Activated CD8-positive, alpha-beta memory T cell treated with anti-CD3 and anti-CD28 coated beads for 36 hours (primary cell): ENCODE measurements at regions not wholly inside any gene's neighbourhood (a gene's known extent, or its start where the extent isn't known, plus 50 kb on each side); places are given as distances from the start of the nearest gene placed in this dataset.
"Not testable (repeated sequence)": the region's sequence is repeated elsewhere in the genome, so short reads cannot be mapped to it uniquely, and the experiment has no call there.

Source experiments
- CTCF ChIA-PET: fragments of 350-600 bp; sonication (Branson Sonifier 250); formaldehyde crosslinking; loops from one replicate; lab custom pipeline; 2021; ENCODE audit warnings: antibody characterized with exemption; lab: Charles Lee
- POLR2A ChIA-PET: fragments of 350-600 bp; sonication (Branson Sonifier 250); formaldehyde crosslinking; loops from one replicate; lab custom pipeline; 2021; ENCODE audit warnings: antibody characterized with exemption; lab: Charles Lee

DNA sequence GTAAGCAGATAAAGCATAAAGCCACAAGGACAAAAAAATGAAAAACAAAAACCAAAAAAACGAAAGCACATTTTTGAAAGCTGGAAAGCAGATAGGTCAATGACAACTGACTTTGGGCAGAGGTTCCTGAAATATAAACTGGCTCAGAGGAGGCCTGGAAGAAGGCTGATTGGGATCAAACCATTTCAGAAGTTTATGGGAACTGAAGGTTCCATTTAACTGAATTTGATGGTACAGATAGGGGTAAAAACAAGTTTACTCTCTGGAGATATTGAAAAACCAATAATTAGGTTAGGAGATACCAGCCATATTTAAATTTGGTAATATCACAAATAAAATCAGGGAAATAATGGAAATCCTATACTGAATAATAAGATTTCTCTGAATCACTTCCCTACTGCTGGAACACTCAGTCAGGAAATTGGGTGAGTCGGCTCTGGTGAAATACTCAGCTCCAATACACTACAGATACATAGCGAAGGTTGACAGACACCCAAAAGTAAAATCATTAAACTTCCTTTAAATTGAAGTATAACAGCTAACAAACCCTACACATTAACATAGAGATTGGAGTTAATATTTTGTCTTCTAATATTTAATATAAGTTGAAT is 1584.3 kb downstream of the STIM2 start:
- ChIA-PET POLR2A (no interaction called here), CTCF (no interaction called here)

DNA sequence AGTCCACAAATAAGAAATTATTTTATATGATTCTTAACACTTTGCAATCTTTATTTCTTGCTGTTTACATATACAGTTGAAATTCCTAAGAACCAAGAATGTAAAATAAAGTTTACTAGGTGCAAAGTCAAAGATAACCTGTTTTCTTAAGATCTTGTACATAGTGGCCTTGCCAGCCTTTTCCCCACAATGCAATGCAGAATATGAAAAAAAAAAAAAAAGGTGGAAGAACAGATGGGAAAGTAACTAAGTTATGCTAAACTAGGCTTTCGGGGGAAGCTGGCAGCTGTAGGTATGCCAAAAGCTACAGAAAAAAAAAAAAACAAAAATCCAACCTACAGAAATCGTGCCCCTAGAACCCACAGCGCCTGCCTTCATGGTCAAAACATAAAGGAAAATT is 1588.4 kb downstream of the STIM2 start:
- ChIA-PET CTCF (interaction anchor here (0.6 kb wide), 1 partner anchor 18 kb away, joined by 3 read pairs; no protein-coding TSS in a partner anchor), POLR2A (no interaction called here)

DNA sequence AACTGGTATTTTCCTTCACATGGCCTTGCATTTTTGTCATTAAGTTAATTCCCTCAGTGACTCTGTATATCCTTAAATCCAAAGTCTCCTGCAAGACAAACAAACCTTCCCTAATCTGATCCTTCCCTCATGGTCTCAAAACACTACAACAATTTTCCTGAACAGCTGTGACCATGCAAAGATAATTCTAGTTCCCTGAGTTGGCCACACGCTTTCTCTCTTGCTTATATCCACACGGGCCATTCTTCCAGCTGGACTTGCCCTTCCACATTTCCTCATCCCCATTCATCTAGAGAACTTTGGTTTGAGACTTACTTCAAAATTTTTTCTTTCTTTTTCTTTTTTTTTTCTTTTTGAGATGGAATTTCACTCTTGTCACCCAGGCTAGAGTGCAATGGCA is 1590.7 kb downstream of the STIM2 start:
- ChIA-PET CTCF (no interaction called here), POLR2A (no interaction called here)

DNA sequence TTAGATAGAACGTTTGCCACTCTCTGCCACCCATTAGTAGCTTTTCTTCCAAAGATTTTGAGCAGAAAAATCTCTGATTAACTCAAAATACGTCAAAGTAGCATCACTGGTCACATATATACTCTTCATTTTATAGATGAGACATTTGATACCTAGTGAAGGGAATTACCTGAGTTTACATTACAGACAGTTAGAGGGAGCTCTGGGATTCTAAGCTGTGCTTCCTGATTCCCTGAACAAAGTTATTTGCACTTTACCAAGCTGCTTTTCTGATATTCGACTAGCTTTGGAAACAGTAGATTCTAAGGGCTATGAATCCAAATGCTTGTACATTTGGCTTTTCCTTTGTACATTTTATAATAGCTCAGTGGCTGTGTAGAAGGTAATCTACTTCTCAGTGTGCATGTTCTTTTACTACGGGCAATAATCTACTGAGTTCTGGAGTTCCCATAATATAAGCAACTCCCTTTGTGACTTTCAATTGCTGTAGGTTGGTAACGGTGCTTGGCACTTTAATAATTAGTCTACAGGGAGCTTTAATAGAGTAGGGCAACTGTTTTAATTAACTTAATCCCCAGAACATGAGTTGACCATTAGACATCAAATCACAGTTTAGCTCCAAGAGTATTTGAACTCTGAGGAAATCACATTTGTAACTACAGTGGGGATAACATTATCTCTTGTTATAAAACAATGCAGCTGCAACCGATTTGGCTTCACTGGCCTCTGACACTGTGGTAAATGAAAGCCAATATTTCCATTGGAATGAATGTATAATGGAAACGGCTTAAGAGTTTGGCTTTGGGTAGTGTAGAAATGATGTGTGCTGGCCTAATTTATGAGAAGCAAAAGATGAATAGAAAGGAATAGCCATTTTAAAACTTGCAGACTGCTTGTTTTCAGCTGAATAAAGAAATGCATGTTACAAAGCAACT is 1602.4 kb downstream of the STIM2 start:
- ChIA-PET CTCF (no interaction called here), POLR2A (no interaction called here)

DNA sequence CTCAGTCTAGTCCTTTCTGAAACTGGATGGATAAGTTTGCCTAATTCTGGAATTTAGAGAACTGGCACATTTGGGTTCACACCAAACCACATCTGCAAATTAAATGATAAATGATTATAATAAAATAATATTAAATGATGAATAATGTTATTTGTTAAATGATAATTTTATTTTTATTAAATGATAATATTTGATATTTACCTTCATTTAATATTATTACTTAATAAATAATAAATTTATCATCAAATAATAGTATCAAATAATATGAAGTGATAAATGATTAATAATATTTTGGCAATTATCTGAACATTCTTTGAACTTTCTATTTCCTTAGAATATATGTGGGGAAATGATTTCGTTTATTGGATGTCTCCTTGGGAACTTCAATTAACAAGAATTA is 1604.2 kb downstream of the STIM2 start:
- CTCF ChIA-PET, result no interaction called here
- POLR2A ChIA-PET, result no interaction called here

DNA sequence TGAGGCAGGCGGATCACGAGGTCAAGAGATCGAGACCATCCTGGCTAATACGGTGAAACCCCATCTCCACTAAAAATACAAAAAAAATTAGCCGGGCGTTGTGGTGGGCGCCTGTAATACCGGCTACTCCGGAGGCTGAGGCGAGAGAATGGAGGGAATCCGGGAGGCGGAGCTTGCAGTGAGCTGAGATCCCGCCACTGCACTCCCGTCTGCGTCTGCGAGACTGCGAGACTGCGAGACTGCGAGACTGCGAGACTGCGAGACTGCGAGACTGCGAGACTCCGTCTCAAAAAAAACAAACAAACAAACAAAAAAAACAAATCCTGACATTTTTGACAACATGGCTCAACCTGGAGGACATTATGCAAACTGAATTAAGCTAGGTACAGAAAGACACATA is 1606.2 kb downstream of the STIM2 start:
- POLR2A ChIA-PET, result not testable (repeated sequence)
- CTCF ChIA-PET, result interaction anchor here (0.6 kb wide), 1 partner anchor 18 kb away, joined by 3 read pairs; no protein-coding TSS in a partner anchor

DNA sequence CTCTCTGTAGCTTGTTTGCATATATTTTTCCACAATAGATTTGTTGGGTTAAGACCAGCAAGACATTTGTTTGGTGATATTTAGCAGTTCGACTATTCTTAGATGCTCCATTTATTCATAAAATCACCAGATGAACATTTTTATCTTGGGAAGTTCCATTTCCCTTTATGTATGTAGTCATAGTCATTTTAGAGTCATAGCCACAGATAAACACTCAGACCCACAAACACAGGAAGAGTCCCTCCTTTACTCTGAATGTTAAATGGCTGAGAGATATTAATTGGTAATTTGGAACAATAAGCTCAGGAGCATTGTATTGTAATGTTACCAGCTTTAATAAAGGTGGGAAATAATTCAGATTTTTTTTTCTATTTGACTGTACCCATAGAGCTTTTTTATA is 1608.7 kb downstream of the STIM2 start:
- POLR2A ChIA-PET, result no interaction called here
- CTCF ChIA-PET, result no interaction called here

DNA sequence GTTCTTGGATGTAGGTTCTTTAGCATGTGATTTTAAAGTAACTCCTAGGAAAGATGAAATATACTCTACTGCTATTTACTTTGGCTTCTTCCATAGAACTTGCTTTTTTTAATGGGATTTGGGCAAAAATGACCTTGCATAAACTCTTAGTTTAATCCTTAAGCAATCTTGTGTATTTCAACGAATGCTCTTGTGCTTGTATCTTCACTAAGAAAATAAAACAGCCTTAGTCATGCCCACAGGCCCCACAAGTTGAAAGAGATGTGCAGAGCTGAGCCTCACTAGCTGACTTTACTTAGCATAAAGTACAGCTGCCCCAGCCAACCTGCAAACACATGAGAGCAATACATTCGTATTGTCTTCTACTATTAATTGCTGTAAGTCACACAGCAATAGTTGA is 1609.2 kb downstream of the STIM2 start:
- CTCF ChIA-PET, result no interaction called here
- POLR2A ChIA-PET, result no interaction called here

DNA sequence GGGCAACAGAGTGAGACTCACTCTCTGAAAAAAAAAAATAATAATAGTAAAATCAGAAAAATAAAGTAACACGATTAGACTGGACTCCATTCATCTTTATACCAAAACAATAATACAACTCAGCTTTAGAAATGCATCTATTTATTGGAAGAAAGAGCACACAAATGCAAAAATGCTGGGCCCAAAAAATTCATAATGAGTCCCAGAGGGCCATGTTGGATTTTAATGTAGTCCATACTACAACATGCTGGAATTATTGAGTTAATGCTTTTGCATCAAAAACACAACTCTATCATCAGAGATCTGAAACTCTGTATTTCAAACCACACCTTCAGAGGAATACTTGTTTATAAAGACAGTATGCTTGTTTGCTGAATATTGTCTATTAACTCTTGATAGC is 1614.7 kb downstream of the STIM2 start:
- CTCF ChIA-PET, result no interaction called here

DNA sequence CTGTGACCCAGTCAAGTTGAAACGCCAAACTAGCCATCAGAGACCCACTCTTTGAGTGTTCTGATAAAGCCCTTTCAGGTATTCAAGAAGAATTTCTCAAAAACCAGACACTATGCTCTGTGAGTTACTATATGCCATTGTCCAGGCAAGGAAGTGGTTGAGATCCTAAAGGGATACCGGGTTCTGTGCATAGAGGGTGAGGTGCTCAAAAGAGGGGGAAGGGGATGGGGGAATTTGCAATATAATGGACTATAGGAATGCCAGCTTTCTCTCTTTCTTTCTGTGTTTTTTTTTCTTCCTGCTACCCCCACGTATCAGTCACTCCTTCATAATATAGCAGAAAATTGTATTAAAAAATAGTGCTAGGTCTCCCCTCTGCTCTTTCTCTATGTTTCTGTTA is 1619.0 kb downstream of the STIM2 start:
- ChIA-PET POLR2A (no interaction called here), CTCF (no interaction called here)

More for the DNA sequence above, 1614.7 kb downstream of the STIM2 start:
- POLR2A ChIA-PET, result no interaction called here

DNA sequence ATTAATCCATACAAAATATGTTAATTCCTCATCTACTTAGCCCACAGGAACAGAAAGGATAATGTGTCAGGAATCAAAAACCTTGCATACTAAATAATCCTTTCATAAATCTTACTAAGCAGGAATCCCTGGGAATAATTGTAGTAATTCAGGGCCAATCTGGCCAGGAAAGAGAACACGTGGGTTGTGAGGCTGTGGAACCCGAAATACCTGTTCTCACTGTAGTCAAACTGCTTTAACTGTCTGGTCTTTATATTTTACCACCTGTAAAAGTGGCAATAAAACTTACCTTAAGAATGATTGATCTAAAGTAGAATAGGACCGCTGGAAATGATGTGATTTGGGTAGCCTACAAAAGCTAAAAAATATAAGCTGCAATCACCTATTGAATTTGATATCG is 1620.9 kb downstream of the STIM2 start:
- CTCF ChIA-PET, result no interaction called here
- POLR2A ChIA-PET, result no interaction called here

DNA sequence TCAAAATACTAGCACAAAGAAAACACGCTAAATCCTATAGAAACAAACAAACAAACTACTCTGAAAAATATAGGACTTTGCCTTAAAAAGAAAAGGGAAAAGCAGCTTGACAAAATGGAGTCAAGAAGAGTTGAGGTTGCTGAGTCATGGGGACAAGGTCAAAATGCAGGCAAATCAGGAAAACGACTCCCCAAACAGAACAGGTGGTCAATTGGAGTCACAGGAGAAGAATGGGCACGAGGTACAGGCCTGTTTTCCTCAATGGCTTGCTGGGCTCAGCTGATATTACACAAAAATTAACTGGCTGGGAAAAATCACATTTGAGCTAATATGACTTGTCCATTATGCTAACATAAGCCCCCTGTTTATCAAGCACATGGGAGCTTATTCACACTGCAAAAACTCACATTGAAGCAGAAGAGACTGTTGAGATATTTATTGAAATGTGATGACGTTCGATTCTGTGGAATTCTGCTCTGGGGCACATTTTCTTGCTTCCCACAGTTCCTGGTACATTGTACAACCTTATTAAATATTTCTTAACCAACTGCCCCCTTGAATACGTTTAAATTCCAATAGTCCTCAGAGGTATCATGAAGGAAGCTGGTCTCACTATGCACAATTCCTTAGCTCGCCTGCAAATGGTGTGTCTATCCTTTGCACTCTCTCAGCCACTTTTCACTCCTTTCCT is 1622.1 kb downstream of the STIM2 start:
- POLR2A ChIA-PET, result no interaction called here
- CTCF ChIA-PET, result no interaction called here

DNA sequence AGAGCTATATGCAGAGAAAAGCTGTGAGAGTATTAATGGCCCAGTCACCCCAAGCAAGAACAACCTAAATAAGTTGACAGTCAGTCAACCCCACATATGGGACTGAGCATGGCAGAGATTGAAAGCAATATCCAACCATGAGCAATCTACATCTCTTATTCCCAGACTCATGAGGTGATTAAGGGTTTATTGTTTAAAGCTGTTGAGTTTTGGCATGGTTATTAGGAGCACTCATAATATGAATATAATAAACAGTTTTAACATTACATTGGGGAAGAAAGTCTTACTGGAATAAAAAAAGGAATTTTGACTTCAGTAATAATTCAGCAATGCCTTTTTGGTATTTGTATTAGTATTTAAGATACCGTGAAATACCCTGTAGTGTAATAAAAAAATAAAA is 1627.4 kb downstream of the STIM2 start:
- ChIA-PET POLR2A (no interaction called here), CTCF (no interaction called here)

DNA sequence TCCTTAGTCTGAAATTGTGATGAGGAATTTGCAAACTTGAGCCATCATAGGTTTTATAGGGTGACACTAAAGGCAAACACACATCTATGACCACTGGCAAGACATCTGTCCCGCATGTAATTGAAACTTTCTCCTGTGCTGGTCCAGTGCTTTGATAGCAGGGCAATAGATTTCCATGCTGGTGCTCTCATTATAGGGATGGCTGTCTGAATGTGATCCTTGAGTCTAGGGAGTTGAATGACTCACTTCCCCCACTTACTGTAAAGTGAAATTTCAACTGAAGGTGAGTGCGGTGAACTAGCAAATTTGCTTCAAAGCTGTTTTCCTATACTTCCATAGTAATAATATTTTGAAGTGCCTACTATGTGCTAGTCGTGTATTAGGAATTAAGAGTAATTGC is 1630.0 kb downstream of the STIM2 start:
- ChIA-PET CTCF (no interaction called here), POLR2A (no interaction called here)

DNA sequence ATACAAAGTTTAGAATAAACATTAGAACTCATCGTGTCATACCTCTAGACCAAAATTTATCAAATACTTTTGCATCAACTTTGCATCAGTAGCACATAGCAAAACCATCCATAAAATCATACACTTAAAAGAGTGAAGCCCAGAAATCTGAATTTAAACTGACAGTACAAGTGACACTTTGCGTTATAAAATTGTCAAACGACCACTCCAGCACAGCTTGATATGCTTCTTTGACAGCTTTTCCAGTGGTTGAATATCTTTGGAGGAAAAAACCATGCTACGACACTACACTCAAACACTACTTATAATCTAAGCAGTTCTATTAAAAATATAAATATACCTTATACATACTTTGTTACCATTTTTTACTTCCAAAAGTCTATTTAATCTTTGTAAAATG is 1644.4 kb downstream of the STIM2 start:
- CTCF ChIA-PET, result no interaction called here
- POLR2A ChIA-PET, result no interaction called here

DNA sequence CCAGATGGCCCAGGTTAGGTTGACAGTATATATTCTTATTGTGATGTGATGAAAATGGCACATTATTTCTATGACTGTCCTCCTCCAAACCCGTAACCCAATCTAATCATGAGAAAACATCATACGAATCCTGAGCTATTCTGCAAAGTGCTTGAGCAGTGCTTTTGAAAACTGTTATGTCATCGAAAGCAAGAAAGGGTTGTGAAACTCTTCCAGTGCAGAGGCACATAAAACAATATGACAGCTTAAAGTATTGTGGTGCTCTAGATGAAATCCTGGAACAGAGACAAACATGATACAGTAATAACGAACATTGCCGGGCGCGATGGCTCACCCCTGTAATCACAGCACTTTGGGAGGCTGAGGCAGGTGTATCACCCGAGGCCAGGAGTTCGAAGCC is 1648.0 kb downstream of the STIM2 start:
- CTCF ChIA-PET, result no interaction called here
- POLR2A ChIA-PET, result no interaction called here

DNA sequence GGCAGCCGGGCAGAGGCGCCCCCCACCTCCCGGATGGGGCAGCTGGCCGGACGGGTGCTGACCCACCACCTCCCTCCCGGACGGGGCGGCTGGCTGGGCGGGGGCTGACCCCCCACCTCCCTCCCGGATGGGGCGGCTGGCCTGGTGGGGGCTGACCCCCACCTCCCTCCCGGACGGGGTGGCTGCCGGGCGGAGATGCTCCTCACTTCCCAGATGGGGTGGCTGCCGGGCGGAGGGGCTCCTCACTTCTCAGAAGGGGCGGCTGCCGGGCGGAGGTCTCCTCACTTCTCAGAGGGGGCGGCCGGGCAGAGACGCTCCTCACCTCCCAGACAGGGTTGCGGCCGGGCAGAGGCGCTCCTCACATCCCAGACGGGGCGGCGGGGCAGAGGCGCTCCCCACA is 1654.1 kb downstream of the STIM2 start:
- POLR2A ChIA-PET, result not testable (repeated sequence)

DNA sequence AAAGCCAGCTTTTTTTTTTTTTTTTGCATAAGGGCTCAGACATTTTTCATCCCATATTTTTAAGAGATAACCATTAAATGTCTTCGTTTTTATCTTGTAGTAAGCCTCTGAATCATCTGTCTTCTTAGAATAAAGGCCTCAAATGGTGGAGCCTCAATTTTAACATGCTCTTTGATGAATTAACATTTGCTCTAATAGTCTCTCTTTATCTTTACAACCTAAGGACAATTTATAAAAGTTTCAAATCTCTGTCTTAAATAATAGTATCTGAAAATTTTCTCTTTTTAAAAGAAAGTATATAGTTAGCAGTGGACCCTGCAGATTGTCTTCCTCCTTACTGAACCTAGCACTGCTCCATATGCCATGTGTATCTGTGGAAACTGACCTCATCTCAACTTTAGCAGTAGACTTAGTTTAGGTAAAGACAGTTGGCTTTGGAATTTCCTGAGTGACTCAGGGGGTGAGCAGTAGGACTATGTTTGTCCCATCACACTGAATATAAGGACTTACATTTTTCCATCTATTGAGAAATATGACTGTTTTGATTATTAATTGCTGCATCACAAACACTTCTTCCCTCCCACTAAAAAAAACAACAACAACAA is 1658.0 kb downstream of the STIM2 start:
- ChIA-PET CTCF (no interaction called here), POLR2A (no interaction called here)

More for the DNA sequence above, 1654.1 kb downstream of the STIM2 start:
- CTCF ChIA-PET, result not testable (repeated sequence)

DNA sequence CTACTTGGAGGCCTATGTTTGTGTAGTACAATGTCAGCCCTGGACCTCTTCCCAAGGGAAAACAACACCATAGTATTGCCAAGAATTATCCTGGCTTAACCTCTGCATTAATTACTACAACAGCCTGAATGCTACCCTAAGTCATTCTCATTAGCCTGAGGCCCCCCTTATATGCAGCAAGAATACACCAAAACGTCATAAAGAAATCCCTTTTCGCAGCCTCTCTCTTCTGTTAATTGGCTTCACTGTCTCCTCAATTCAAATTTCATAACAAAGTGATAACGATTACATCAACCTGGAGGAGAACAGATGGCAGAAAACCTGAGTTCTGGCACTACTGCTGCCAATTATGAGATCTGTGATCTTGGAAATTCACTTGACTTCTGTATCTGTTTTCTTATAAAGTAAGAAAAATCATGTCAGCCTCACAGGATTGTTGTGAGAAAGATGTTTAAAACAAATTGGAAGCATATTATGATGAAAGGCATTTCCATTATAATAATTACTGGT is 1663.1 kb downstream of the STIM2 start:
- POLR2A ChIA-PET, result no interaction called here
- CTCF ChIA-PET, result no interaction called here

DNA sequence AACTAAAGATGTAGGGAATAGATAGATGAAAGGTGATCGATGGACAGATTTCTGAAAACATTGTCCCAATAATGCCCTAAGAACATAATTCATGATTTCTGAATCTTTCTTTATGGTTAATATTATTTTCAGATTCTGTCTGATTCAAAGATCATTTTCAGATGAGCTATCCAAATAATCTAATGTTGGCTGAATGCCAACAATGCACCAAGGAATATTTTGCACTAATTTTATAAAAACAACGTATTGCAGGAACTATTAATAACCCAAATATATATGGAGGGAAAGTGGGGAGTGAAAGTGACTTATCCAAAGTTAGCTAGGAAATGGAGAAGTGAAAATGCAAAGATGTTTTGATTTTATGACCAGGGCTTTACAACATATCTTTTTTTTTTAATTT is 1675.5 kb downstream of the STIM2 start:
- CTCF ChIA-PET, result no interaction called here
- POLR2A ChIA-PET, result no interaction called here
